A673 (cell line): ENCODE measurements at regions not wholly inside any gene's neighbourhood (a gene's known extent, or its start where the extent isn't known, plus 50 kb on each side); places are given as distances from the start of the nearest gene placed in this dataset.

ENCODE experiments used
- CTCF ChIP-seq: fragments of 300-800, 200-600 bp; sonication (generic); conservative IDR thresholded peaks from 2 replicates; pipeline ENCODE4 v1.5.1; 2017; ENCODE audit warnings: low read depth, mild to moderate bottlenecking, antibody characterized with exemption, low read length, moderate library complexity, mixed read lengths
- EZH2 ChIP-seq: fragments of 200-600 bp; sonication (generic); IDR thresholded peaks from 2 replicates; pipeline ENCODE4 v1.6.1; 2017; ENCODE audit warnings: borderline replicate concordance, low read depth, mild to moderate bottlenecking, mixed read lengths, antibody characterized with exemption, low read length; ENCODE audit not compliant: poor library complexity, severe bottlenecking

- TF ChIP-seq CTCF (no peak), EZH2 (no peak)
These were observed 312.2 kb downstream of the FAT4 start for GRCh38 chr4:125626946-125627345.
